T-helper 1 cell (primary cell): ENCODE measurements at regions not wholly inside any gene's neighbourhood (a gene's known extent, or its start where the extent isn't known, plus 50 kb on each side); places are given as distances from the start of the nearest gene placed in this dataset.
"Not testable (repeated sequence)": the region's sequence is repeated elsewhere in the genome, so short reads cannot be mapped to it uniquely, and the experiment has no call there.

Source experiments
- DNase-seq, 5 donors: peaks; one replicate each; pipeline ENCODE4 v3.0.0-alpha.2; 2012 to 2020

DNA sequence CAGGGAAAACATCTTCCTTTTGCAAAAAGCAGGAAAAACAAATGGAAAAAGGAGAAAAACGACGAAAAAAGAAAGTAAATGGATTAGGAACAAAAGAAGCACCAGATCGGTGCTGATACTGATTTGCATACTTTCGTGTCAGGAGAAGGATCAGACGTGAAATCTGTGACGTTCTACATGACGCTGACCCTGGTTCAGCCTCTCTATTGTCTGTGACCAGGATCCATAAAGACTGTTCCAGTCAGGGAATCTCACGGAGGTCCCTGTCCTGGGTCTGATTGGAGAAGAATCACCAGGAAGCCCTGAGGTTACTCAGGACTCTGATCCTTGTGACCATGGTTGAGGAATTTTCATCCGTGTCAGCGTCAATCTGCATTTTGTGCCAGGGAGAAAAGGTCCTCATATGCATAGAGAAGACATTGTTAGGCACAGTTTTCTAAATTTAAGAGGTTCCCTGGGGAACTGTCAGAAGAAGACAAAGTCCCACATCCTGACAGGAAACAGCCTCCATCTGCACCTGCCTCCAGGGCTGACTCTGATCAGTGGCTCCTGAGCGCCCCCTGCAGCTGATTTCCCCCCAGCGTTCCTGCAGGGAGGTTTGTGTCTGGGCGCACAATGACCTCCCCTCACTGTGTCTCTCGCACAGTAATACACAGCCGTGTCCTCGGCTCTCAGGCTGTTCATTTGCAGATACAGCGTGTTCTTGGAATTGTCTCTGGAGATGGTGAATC, 832.9 kb downstream of the TMEM121 start:
- not testable (repeated sequence) for DNase-seq

- DNase-seq = not testable (repeated sequence)
Observed at GRCh38 chr14:106365371-106365770, 839.0 kb downstream of the TMEM121 start.

GRCh38 chr14:106365894-106366293, 839.5 kb downstream of the TMEM121 start:
- not testable (repeated sequence) for DNase-seq

- not testable (repeated sequence) for DNase-seq
Observed at GRCh38 chr14:106366971-106367370, 840.6 kb downstream of the TMEM121 start.

DNA sequence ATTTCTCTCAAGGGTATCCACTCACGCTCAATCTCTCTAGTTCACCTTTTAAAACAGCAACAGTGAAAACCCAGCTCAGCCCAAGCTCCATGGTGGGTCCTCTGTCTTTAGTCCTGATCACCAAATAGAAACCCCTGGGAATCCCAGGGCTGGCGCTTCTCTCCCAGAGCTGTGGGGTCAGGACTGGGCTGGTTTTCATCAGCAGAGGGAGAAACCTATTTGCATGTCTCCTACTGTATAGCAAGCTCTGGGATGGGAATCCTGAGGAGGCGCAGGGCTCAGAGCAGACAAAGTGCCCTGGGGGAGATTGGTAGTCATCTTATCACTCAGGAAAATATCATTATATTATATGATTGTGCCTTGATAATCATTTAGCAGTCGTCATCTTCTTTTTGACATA, 843.1 kb downstream of the TMEM121 start:
- DNase-seq = not testable (repeated sequence)

- peak; percentile 53 to 76 (median 66) for DNase-seq
Observed at GRCh38 chr14:106372870-106373652, 846.7 kb downstream of the TMEM121 start.

DNA sequence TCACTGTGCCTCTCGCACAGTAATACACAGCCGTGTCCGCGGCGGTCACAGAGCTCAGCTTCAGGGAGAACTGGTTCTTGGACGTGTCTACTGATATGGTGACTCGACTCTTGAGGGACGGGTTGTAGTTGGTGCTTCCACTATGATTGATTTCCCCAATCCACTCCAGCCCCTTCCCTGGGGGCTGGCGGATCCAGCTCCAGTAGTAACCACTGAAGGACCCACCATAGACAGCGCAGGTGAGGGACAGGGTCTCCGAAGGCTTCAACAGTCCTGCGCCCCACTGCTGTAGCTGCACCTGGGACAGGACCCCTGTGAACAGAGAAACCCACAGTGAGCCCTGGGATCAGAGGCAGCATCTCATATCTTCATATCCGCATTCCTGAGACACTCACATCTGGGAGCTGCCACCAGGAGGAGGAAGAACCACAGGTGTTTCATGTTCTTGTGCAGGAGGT, 847.3 kb downstream of the TMEM121 start:
- DNase-seq = not testable (repeated sequence)

DNA sequence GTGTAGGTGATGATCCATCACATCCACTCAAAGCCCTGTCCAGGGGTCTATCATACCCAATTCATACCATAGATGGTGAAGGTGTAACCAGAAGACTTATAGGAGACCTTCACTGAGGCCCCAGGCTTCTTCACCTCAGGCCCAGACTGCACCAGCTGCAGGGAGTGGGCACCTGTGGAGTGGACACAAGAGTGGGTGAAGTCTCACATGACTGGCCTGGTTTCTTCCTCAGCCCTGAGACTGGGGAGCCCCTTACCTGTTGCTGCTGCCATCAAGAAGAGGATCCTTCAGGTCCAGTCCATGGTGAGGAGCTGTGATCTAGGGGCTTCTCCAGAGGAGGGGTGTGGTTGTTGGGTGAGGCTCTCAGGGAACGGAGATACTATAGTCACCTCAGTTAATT, 851.0 kb downstream of the TMEM121 start:
- no peak for DNase-seq

DNA sequence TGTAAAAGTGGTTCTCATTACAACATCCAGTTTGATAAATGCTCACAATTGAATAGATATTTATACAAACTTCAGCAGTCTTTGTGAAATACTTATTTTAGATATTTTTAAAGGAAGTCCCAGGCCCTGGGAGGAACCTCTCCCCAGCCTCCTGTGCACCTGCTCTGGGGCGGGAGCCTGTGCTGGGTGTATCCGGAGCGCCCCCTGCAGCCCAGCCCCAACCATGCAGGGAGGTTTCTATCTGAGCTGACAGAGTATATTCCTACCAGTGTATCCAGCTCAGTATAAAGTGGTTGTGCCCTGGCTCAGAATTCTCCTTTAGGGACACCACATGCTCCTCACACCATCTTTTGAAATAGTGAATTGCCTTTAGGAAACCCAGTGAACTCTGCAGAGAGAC, 851.8 kb downstream of the TMEM121 start:
- DNase-seq = peak in 2 of 5 donors; percentile 18 to 22

DNA sequence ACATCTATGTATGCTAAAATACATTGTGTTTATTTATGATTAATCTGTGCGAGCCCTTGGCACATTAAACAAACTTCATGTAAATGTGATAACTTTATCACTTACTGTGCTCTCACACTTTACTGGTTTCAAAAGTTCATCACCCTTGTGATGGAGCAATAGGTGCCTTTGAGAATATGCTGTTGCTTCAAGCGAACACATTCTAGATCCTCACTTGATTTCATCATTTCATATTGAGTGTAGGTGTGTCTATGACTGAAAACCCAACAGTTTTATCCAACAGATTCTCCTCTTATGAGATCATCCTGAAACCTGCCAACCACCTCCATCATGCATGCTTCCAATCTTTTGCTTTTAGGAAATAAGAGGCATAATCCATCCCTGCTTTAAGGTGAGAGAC, 854.4 kb downstream of the TMEM121 start:
- DNase-seq = no peak

DNA sequence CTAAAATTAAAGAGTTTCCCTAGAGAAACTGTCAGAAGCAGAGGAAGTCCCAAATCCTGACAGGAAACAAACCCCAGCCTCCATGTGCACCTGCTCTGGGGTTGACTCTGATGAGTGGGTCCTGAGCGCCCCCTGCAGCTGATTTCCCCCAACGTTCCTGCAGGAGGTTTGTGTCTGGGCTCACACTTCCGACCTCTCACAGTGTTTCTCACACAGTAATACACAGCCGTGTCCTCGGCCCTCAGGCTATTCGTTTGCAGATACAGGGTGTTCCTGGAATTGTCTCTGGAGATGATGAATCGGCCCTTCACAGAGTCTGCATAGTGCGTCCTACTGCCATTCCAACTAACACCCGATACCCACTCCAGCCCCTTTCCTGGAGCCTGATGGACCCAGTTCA, 862.8 kb downstream of the TMEM121 start:
- not testable (repeated sequence) for DNase-seq

DNA sequence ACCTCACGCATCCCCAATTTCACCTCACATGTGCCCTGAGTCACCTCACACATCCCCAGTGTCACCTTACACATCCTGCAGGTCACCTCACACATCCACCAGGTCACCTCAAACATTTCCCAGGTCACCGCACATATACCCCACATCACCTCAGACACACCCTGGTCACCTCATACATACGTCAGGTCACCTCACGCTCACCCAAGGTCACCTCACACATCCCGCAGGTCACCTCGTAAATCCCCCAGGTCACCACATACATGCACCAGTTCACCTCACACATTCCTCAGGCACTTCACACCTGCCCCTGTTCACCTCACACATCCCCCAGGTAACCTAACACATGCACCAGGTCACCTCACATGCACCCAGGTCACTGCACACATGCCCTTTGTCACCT, 864.0 kb downstream of the TMEM121 start:
- DNase-seq = no peak

DNA sequence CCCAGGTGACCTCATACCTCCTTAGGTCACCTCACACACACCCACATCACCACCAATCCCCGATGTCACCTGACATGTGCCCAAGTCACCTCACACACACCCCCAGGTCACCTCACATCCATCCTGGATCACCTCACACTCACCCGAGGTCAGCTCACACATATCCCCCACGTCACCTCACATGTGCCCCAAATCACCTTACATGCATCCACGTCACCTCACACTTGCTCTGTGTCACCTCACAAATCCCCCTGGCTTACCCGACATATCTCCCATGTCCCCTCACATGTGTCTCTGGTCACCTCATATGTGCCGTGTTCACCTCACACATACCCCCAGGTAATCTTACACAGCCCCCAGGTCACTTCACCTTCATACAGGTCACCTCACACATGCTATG, 864.6 kb downstream of the TMEM121 start:
- no peak for DNase-seq

- no peak for DNase-seq
Observed at GRCh38 chr14:106393742-106394141, 867.4 kb downstream of the TMEM121 start.

DNA sequence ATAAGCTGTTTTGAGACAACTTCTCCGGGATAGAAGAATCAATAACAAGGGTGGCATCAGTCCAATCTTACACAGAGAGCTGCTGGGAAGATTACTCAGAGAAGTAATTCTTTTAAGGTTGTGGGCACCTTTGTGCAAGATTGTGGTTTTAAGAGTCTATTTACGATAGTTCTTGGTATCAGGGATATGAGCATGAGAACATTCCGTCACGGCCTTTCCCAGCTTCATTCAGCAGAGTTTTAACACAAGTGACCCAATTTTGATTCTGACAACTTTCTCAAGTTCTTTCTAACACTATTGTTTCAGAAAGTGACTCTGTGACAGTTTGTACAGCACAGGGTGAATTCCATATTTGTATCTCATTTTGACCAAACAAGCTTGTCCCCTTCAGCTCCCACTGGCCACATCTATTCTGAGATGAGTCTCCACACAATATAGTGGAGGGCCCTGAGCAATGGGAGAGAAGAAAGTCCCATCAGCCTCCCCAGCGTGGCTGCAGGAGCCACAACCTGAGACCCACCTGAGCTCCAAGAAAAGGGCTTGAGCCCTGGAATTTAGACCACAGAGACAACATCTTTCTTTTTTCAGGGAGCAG, 869.2 kb downstream of the TMEM121 start:
- DNase-seq = peak in 1 of 5 donors; percentile 53

DNA sequence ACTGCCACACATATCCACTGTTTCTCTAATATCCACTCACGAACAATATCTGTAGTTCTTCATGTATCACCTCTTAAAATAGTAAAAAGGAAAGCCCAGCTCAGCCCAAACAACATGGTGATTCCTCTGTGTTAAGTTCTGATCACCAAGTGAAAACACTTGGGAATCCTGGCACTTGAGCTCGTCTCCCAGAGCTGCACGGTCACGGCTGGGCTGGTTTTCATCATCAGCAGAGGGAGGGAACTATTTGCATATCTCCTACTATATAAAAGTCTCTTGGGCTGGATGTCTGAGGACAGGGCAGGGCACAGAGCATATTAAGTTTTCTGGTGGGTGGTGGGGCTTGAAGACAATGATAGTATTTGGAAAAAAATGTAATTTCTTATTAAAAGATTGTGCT, 870.6 kb downstream of the TMEM121 start:
- DNase-seq = no peak

GRCh38 chr14:106398931-106399331, 872.5 kb downstream of the TMEM121 start:
- DNase-seq = peak in 2 of 5 donors; percentile 33 to 41

DNA sequence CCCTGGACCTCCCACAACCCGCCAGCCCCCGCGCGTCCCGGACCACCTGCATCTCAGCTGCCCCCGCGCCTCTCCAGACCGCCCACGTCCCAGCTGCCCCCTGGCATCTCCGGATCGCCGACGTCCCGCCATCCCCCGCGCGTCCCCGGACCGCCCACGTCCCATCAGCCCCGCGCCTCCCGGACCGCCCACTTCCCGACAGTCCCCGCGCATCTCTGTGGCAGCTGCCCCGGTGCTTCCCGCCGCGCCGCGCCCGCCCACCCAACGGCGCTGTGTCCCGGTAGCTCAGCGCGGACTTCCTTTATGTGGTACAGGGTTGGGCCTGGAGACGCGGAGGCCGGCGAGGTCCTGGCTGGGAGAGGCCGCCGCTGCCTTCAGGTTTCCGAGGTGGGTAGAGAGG, 874.9 kb downstream of the TMEM121 start:
- DNase-seq = not testable (repeated sequence)

DNA sequence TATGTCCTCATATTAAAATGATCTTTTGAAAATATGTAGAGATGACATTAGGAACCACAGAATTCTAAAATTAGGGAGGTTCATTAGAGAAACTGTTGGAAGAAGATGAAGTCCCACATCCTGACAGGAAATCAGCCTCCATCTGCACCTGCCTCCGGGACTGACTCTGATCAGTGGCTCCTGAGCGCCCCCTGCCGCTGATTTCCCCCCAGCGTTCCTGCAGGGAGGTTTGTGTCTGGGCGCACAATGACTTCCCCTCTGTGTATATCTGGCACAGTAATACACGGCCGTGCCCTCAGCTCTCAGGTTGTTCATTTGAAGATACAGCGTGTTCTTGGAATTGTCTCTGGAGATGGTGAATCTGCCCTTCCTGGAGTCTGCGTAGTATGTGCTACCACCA, 883.8 kb downstream of the TMEM121 start:
- DNase-seq = not testable (repeated sequence)

DNA sequence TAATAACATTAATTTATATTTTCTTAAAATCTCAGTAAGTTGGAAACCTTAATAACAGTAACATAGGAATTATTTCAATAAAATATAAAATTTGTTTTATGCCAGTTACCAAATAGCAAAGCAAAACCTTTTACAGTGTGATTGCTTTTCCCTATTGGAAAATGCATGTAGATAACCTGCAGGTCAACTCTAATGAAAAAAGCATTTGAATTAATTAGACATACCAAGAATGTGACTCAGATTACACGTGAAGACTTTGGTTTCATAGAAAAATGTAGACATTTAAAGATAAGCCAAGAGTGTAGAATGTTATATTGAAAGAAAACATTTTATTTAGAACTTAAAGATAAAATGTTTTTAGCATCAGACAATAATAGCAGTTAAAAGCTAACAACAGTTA, 888.1 kb downstream of the TMEM121 start:
- no peak for DNase-seq

GRCh38 chr14:106417224-106418049, 891.1 kb downstream of the TMEM121 start:
- DNase-seq = peak; percentile 56 to 92 (median 77)

DNA sequence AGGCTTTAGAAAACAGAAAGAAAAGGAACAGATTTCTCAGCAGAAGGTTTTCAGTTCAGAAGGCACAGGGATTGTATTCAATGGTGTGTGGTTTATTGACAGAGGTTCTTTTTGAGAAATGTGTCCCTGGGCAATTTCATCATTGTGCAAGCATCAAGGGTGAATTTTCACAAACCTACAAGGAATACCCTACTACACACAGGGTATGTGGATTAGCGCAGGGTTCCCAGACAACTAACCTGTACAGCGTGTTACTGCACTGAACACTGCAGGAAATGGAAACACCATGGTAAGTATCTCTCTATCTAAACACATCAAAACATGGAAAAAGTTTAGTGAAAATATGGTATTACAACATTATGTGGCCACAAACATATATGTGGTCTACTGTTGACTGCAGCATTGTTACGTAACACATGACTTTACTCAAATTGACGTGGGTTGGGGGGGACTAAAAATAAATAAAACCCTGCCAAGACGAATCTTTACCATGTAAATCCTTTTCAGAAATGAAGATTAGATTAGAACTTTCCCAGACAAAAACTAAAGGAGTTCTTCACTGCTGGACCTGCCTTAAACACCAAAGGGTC, 893.1 kb downstream of the TMEM121 start:
- no peak for DNase-seq
